ENCODE measurements at regions not wholly inside any gene's neighbourhood (a gene's known extent, or its start where the extent isn't known, plus 50 kb on each side); places are given as distances from the start of the nearest gene placed in this dataset.

DNA sequence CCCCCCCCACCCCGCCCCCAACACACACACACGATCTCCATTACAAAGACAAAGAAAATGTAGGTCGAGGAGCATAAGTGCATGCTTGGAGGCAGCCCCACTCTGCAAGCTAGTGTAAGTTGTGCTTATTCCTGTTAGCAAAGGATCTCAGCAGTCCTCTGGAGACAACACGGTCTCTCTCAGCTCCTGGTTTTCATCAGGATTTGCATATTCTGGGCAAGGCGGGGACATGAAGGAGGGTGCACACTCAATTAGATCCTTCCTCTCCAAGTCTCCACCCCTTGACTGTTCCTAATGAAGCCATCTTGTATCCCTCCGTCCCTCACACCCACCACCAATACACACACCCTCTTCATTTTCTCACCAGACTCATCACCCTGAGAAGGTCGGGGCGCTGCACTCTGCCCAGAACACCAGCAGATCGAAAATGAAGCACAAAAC, 63.8 kb downstream of the MRPL46 start:
- DNase-seq: no peak

DNA sequence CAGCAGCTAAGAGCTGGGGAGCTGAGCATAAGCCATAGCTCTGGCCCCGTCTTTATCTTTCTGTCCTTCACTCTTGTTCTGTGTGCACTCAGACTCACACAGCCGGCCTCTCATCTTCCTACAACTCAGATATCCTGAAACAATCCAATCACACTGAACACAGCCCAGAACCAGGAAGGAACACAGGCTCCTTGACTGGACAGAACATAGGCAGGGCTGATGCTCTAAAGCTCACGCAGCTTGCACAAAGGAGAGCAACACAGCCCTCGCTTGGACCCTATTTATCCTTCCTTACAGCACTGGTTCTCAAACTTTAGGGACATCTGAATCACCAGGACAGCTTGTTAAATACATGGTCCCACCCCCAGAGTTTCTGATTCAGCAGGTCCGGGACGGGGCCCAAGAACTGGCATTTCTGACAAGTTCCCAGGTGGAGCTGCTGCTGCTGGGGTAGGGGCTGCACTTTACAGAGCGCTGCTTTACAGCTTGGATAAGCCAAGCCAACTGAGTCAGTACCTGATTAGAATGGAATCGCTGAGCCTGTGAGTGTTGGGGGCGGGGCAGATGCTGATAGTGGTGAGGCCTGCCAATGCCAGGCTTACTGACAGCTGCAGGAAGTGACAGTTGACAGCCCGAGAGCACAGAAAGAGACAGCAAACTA, 65.1 kb downstream of the MRPL46 start:
- no peak for DNase-seq

- DNase-seq: no peak
Observed at GRCh38 chr15:88401251-88401995, 65.8 kb downstream of the MRPL46 start.

GRCh38 chr15:88400591-88401250, 66.5 kb downstream of the MRPL46 start:
- no peak for DNase-seq

DNA sequence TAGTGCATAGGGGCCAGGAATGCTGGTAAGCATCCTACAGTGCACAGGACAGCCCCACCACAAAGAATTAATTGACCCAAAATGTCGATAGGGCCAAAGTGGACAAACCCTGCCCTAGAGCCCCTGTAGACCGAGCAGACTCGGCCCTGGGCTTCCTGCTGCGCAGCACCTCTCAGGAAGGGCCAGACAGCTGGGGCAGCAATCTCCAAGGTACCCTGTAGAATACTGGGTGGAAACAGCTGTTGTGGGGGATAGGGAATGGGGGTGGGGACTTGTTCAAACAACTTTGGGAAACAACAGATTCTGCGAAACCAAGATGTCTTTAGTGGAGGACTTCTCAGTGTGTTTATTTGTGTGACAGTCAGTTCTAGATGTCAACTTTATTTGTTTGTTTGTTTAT, 67.1 kb downstream of the MRPL46 start:
- DNase-seq: no peak

DNA sequence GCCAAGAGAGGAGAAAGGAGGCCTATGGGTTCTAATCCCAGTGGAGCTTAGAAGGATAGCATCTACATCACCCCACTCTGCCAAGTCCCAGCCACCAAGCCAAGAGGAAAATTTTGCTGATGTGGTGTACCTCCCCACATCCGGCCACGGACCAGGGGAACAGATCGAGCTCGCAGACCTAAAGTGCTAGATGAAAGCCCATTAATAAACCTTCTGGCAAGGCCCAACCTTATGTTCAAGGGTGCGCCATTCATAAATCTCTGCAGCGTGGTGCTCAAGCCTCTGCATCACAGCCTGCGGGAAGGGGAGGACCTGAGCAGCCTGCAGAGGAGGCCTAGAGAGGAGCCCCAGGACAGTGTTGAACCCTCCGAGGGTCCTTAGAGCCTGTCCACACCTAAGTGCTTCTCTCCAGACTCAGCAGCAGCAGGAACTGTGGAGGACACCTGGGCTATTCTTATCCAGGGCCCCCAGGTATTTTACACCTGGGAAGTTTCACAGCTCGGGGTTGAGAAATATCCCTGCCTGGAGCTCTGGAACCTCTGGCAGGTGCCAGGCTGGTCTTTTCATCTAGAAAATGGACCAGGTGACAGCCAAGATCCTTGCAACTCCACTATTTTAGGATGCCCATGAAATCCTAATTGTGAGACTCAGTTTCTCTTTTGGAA, 68.0 kb downstream of the MRPL46 start:
- no peak for DNase-seq

GRCh38 chr15:88398011-88398410, 69.2 kb downstream of the MRPL46 start:
- DNase-seq: no peak

- no peak for DNase-seq
Observed at GRCh38 chr15:88397506-88397905, 69.7 kb downstream of the MRPL46 start.

DNA sequence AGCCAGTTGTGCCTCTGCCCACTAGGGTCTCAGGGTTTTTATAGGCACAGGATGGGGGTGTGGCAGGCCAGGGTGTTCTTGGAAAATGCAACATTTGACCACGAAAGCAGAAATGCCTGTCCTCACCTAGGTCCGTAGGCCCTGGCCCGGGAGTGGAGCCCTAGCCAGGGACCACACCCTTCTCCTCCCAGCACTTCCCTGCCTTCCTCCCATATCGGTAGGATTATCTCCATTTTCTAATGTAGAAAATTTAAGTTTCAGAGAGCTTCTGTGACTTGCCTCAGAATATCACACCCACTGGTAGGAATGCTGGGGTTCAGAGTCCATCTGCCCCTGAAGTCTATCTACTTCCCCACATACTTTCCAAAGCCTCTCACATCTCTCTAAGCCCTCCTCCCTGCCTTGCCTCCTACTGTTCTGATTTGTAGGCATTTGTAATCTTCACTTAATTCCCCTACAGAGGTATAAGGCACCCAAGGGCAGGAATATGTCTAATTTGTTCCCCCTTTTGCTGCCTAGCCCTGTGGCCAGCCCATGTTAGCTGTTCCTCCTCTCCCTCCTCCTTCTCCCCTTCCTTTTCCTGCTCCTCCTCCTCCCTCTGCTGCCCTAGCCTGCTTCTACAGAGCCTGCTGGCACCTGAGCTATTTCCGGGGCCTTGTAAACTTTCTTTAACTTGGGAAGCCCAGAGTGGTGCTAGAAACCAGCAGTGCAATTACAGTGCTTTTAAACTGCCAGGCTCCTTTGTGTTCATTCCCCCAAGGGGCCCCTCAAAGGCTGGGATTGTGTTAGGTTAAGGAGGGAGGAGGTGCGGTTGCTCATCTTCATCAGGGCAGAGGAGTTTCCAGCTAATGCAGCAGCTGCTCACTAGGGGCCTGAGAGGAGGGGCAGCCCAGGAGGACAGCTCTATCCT, 71.1 kb downstream of the MRPL46 start:
- DNase-seq: no peak

GRCh38 chr15:88395241-88395640, 71.9 kb downstream of the MRPL46 start:
- DNase-seq: no peak

DNA sequence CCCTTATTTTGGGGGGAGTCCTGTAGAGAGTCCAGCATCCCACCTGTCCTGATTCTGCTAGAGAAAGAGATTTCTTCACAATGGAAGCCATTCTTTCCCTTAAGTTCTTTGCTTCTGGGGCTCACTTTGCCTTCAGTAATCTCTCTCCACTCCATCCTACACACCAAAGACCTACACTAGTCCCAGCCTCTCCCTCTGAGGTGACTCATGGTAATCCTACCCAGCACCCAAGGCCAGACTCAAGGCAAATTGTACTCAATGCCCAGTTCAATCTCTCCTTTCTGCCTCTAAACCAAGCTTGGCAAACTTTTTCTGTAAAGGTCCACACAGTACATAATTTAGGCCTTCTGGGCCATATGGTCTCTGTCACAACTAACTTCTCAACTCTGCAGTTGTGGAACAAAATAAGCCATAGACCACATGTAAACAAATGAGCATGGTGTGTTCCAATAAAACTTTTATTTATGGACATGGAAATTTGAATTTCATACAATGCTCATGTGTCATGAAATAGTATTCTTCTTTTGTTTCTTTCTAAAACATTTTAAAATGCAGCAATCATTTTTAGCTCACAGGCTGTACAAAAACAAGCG, 72.5 kb downstream of the MRPL46 start:
- DNase-seq: no peak

DNA sequence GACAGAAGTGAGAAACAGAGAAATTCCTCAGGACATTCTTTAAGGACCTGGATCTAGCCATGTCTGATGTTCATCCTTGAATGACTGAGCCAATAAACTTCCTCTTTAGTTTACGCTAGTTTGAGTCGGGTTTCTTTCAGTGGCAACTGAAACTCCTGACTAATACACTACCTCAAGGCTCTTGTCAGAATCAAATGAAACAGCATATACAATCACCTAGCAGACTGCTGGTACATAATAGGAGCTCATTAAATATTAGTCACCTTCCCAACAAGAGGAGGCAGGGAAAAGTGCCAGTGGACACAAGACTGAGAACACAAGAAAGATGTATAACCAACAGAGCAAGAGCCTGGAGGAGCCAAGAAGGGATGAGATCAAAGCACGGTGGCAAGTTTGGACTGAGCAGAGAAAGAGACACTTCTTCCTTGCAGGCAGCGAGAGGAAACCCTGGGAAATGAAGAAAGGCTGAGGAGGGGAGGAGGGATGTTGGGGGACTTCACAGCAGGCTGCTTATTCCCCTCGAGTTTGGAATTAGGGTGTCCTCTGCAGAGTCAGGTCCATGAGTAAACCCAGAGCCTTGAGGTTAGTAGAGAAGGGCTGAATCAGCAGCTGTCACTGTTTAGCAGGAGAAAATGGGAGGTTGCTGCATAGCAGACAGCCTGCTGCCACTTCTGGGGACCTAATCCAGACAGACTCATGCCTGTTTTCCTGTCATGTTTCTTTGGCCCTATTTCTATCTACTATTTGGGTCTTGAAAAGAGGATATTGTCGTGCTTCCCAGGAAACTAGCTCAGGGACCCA, 73.3 kb downstream of the MRPL46 start:
- DNase-seq: no peak

DNA sequence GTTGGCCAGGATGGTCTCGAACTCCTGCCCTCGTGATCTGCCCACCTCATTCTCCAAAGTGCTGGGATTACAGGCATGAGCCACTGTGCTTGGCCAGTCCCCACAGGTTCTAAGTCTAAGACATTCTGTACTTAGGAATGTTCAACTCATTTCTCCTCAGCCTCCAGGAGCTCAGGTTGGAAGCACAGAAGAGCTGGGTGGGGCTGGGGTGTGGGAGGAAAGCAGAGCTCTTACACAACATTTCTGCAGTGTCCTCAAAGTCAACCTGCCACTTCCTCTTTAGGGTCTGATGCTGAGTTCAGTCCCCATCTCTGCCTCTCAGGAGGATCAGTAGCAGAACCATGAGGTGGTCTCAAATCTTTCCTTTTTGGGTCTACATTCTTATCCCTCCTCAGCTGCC, 75.5 kb downstream of the MRPL46 start:
- no peak for DNase-seq

DNA sequence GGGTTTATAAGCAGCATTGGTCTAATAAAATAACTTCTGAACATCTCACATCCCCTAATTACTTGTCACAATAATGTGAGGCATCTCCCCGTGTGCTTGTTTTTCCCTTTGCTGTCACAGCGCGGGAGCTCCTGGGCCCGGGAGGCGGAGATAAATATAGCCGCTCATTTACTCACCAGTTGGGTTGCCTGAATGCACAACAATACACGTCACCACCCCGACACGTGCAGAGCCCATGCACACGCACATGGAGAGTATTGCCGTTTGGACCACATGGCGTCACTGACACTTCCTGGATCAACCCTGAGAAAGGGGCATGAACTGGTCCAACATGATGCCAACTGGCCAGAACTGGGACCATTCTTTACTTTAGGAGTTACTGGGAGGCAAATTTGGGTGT, 76.2 kb downstream of the MRPL46 start:
- DNase-seq: no peak

- DNase-seq: no peak
Observed at GRCh38 chr15:88390164-88390901, 76.9 kb downstream of the MRPL46 start.

- DNase-seq: no peak
Observed at GRCh38 chr15:88389120-88389519, 78.1 kb downstream of the MRPL46 start.

DNA sequence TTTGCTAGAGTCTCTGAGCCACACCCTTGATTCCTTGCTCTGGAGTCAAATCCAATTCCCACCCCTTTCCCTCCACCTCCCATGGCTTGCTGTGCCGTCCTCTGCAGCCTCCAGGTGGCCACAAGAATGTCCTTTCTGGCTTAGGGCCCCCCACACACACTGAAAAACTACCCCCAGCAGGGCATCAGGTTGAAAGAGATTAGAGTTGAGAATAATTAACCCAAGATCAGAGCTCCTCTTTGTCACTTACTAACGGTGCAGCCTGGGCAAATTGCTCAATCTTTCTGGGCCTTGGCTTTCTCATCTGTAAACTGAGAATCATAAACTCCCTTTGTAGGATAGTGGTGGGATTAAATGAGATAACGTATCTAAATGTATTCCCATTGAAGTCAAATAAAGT, 78.5 kb downstream of the MRPL46 start:
- DNase-seq: no peak

- DNase-seq: no peak
Observed at GRCh38 chr15:88385078-88385700, 82.0 kb downstream of the MRPL46 start.

DNA sequence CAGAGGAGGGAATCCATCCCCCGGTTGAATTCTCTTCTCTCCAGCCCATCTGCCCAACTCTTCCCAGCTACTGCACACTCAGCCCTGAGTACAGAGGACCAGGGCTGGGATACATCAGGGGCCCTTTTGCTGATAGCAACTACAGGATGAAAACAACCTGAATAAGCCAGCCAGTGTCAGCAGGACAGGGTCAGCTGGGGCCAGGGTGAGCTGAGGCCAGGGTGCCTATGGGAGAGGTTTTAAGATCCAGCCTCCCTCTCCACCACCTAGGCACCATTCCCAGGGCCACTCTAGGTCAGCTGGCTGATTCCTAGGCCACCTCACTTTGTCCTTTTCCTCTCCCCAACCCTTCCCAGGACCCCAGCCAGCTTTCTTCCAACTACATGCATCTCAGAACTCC, 83.8 kb downstream of the MRPL46 start:
- no peak for DNase-seq
